ENCODE measurements at regions not wholly inside any gene's neighbourhood (a gene's known extent, or its start where the extent isn't known, plus 50 kb on each side); places are given as distances from the start of the nearest gene placed in this dataset.
A peak's percentile ranks its signal among the peaks of the same experiment; 100 is the strongest.

DNA sequence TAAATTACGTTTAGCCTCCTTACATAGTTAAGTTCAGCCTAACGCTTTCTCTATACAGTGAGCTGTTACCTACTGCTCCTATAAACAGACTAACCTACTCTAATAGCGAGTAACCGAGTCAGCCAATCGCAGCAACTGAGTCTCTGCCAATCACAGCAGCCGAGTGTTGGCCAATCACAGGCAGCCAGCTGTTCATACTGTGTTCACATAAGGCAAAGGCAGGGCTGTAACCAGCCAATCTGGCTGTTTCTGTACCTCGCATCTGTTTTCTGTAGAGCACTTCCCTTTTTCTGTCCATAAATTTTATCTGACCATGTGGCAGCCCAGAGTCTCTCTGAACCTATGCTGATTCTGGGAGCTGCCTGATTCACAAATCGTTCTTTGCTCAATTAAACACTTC, 263.9 kb upstream of the JARID2 start:
- no peak overlapping the region for H3K23ac ChIP-seq (ENCODE audit: insufficient read length, low read depth, low read length)
- H3K27ac ChIP-seq (ENCODE audit: insufficient read length, low read depth, low read length): no peak overlapping the region
- no peak overlapping the region for H2BK12ac ChIP-seq (ENCODE audit: insufficient read length, low read depth, low read length)
- H3K4ac ChIP-seq (ENCODE audit: low read depth, low read length): no peak overlapping the region
- Mint-ChIP-seq H3K36me3 (ENCODE audit: insufficient read depth in 1 of 3, low read depth in 3 of 3) (peaks cover 0 to 4% (median 0%) of the 10 kb centered on the region in 3 experiments; a peak in 2 of 7 replicates), H3K9me3 (no peaks in the 10 kb centered on the region), H3K4me3 (no peak overlapping the region), H3K4me1 (peaks cover 21% of the 10 kb centered on the region in 2 experiments), H3K27ac (0 out of 7 replicates have a peak overlapping the region, but pooled peaks of 1 of the 3 experiments have one; percentile 2), H3K27me3 (ENCODE audit: low read depth) (no peaks in the 10 kb centered on the region)
- TF ChIP-seq CTCF (conservative IDR thresholded peaks at IDR 0.05): no peak
- H3K56ac ChIP-seq (ENCODE audit: insufficient read length, low read depth, low read length): no peak overlapping the region
- peaks cover 3% of the 10 kb centered on the region; the same call in 1 of the 2 replicates for H3K4me1 ChIP-seq (ENCODE audit: insufficient read depth, low read length)
- peaks cover 4% of the 10 kb centered on the region for H3K79me1 ChIP-seq (ENCODE audit: insufficient read depth, low read depth, low read length, poor library complexity, severe bottlenecking)
- H2BK5ac ChIP-seq (ENCODE audit: insufficient read length, low read length): no peak overlapping the region
- H3K4me2 ChIP-seq (ENCODE audit: insufficient read depth, insufficient read length, low read length): no peak overlapping the region
- H4K8ac ChIP-seq (replicated peaks; ENCODE audit: insufficient read length, low read depth, low read length): no peak overlapping the region
- no peak overlapping the region for H4K91ac ChIP-seq (ENCODE audit: insufficient read length, low read depth, low read length)
- H3K18ac ChIP-seq (ENCODE audit: insufficient read length, low read depth, low read length): no peak overlapping the region
- WGBS (ENCODE audit: extremely low coverage, insufficient read length, low lambda C conversion rate): no CpG with 5 or more reads among the region's 8 CpGs
- H2BK120ac ChIP-seq (ENCODE audit: low read depth, low read length, poor library complexity, severe bottlenecking): no peak overlapping the region
- no peaks in the 10 kb centered on the region for H4K20me1 ChIP-seq (ENCODE audit: control insufficient read depth, insufficient read depth, insufficient read length)
- H2AFZ ChIP-seq (ENCODE audit: low read length): no peak overlapping the region
- no peak overlapping the region for H2BK20ac ChIP-seq (ENCODE audit: low read depth, low read length, poor library complexity, severe bottlenecking)
- DNase-seq: no peak
- H3K14ac ChIP-seq (ENCODE audit: insufficient read depth, low read length): no peak overlapping the region
- H3K27me3 ChIP-seq (ENCODE audit: insufficient read depth, low read length): no peaks in the 10 kb centered on the region
- no peaks in the 10 kb centered on the region for H3K23me2 ChIP-seq (ENCODE audit: insufficient read length, low read depth, low read length, poor library complexity, severe bottlenecking)
- H4K5ac ChIP-seq (ENCODE audit: insufficient read length, low read depth, low read length): no peak overlapping the region
- H3K79me2 ChIP-seq (ENCODE audit: insufficient read depth, low read length): no peaks in the 10 kb centered on the region
- H2AK5ac ChIP-seq (ENCODE audit: insufficient read length, low read length): no peak overlapping the region
- no peak overlapping the region for H3K9ac ChIP-seq (ENCODE audit: extremely low read depth, insufficient read length, low read length)
- no peaks in the 10 kb centered on the region for H3K9me3 ChIP-seq (ENCODE audit: control insufficient read depth, low read depth, low read length)
- no peak overlapping the region for H3T11ph ChIP-seq (ENCODE audit: low read length)
- H2BK15ac ChIP-seq (ENCODE audit: low read depth, low read length): no peak overlapping the region
